GM18505 (cell line): ENCODE measurements at regions not wholly inside any gene's neighbourhood (a gene's known extent, or its start where the extent isn't known, plus 50 kb on each side); places are given as distances from the start of the nearest gene placed in this dataset.

Experiments used
- ATAC-seq: cut with Tn5 transposase; IDR thresholded peaks from one replicate; pipeline ENCODE4 v1.9.1; 2021; ENCODE audit not compliant: unreplicated experiment
- POLR2A ChIP-seq: IDR thresholded peaks from 4 replicates; pipeline ENCODE4 v1.6.1; 2011; ENCODE audit warnings: borderline replicate concordance; ENCODE audit not compliant: insufficient read depth, insufficient read length; ENCODE audit errors: extremely low read depth

- ATAC-seq: no peak
Measured at GRCh38 chr22:19610518-19611253, 86.5 kb upstream of the CLDN5 start.

DNA sequence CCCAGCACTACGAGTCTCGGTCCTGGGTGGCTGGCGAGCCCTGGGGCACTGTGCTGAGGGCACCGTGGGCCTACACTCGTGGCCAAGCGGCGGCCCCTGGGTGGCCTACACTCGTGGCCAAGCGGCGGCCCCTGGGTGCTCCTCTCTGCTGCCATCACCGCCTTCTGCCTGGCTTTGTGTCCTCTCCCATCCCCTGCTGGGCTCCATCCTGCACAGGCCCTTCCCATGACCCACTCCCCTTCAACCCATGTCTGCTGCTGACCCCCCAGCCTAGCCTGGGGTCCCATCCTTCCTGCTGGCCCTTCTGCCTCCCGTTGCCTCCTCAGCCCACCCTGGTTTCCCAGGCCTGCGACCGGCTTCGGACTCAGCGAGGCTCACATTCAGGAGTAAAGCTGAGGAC is 87.4 kb upstream of the CLDN5 start:
- no peak for TF ChIP-seq POLR2A

More at GRCh38 chr22:19610518-19611253, 86.5 kb upstream of the CLDN5 start:
- no peak for TF ChIP-seq POLR2A

DNA sequence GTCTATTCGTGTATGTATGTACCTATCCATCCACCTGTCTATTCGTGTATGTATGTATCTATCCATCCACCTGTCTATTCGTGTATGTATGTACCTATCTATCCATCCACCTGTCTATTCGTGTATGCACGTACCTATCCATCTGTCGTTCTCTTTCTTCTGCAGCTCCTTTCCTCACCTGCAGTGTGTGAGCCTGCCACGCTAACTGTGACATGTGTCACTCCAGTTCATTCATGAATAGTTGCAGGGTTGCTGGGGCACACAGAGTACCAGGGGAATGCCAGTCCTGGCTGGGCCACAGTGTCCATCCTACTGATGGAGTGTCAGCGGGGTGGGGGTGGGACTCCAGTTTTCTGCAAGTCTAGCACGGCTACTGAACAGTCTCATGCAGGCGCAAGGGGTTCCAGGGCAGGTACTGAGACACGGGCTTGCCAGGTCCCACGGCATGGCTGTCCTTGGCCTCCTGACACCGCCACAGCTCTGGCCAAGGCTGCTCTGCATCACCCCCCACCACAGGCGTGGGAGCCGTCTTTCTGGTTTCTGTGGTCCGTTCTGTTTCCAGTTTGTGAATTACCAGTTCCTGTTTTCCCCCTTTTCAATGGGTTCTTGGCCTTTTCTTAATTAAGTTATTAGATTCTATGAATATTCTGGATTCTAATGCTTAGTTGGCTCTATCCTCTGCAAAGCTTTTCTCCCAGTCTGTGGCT is 88.8 kb upstream of the CLDN5 start:
- ATAC-seq: no peak

More for the DNA sequence above, 87.4 kb upstream of the CLDN5 start:
- no peak for ATAC-seq

GRCh38 chr22:19614536-19614863 is 90.3 kb upstream of the CLDN5 start:
- TF ChIP-seq POLR2A: no peak
- no peak for ATAC-seq

More for the DNA sequence above, 88.8 kb upstream of the CLDN5 start:
- no peak for TF ChIP-seq POLR2A

GRCh38 chr22:19615001-19615461 is 90.8 kb upstream of the CLDN5 start:
- ATAC-seq: no peak

GRCh38 chr22:19615867-19616581 is 91.8 kb upstream of the CLDN5 start:
- no peak for TF ChIP-seq POLR2A

More at GRCh38 chr22:19615001-19615461, 90.8 kb upstream of the CLDN5 start:
- no peak for TF ChIP-seq POLR2A

DNA sequence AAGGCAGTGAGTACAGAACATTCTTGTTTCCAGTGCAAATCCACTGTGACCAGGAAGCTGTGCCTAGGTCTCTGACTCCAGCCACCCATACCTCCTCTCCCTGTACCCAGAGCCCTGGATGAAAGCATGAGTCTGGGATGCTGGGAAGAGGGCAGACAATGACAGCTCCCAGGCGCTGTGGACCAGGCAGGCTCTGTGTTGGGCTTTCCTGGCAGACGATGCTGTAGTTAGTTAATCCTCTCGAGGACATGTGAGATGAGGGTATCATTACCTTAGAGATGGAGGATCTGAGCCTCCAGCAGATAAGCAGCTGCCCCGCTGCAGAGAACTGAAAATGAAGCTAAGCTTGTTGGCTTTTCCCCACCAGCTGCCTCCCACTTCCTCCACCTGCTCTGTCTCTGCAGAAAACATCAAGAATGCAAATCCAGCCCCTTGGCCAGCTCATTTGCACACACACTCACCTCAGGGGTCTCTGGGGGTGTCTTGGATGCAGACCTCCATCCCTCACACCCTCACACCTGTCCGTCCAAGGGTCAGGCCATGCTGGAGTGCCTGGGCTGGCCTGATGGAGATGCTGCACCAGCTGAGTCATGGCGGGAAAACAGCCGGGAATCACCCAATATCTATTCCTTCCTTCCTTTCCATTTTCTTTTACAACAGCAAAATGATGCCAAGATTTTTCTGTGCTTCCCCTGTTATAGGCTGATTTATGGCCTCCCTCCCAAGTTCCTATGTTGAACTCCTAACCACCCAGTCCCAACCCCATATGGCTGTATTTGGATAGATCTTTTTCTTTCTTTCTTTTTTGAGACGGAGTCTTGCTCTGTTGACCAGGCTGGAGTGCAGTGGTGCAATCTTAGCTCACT is 94.9 kb upstream of the SEPTIN5 start:
- no peak for ATAC-seq

More at GRCh38 chr22:19615867-19616581, 91.8 kb upstream of the CLDN5 start:
- ATAC-seq: no peak

DNA sequence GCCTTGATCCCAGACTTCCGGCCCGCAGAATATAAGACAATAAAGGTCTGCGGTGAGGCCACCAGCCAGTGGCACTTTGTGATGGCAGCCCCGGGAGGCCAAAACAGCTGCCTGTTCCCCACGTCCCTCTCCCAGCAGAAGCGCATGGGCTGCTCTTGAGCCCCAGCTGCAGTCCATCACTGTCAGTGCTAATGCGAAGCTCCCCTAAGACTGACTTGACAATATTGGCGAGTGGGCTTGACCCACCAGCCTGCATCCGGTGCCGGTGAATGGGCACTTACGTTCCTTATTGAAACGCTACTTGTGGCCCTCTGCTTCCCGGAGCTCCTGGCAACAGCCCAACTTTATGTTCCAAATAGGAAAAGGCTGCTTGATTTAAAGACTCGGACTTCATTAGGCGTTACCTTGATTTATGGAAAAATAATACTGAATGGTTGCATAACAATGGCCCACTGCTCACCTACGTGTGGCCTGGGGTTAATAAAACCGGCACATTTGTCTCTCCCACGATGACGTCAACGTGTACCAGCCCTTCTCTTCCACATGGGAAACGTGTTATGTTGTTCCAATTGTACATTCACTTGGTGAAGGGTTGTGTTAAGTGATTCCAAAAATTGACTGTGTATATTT is 93.4 kb upstream of the SEPTIN5 start:
- no peak for TF ChIP-seq POLR2A
- ATAC-seq: no peak

More for the DNA sequence above, 94.9 kb upstream of the SEPTIN5 start:
- TF ChIP-seq POLR2A: peak; percentile 22

DNA sequence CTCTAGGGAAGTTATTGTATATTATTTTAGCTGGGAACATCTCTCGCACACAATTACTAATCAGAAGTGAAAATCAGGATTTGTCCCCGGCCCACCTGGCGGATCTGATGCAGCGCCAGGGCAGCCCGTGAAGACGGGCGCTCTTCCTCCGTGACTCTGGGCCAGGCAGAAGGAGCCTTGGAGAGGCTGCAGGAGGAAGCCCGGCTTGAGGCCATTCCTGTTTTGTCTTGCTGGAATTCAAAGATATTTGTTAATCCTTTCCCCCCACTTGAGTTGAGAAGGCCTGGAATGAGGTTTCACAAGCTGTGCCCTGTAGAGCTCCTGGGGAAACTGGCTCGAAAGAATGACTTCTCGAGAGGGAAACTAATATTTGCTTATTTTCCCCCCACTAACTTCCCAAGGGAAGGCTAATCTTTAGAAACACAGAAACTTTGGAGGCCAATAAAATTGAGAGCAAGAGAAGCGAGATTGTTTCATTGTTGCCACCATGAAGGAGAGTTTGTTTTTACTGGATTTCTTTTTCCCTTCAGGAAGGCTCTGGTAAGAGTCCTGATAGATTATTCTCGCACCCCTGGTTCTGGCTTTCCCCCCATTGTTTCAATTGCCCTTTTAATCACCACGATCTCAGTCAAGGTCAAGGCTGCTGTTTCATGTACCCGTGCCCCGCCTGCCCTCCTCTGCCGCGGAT is 92.8 kb upstream of the SEPTIN5 start:
- ATAC-seq: no peak
- no peak for TF ChIP-seq POLR2A

DNA sequence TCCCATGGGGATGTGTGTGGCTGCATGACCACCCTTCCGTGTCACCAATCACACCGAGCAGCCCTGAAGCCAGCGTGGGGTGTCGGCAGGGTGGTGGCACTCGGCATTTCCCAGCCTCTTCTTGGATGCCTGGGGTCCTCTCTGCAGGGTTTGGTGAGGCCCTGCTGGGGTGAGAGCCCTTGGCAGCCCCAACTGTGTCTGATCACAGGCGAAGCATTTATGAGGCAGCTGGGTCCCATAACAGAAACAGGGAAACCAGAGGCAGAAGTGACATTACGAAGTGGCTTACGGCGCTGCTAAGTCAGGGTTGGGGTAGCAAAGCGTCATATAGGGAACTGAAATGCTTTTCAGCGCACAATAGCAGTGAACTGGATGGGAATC is 92.3 kb upstream of the SEPTIN5 start:
- TF ChIP-seq POLR2A: no peak
- no peak for ATAC-seq

- no peak for ATAC-seq
- no peak for TF ChIP-seq POLR2A
Measured at GRCh38 chr22:19625331-19626041, 88.8 kb upstream of the SEPTIN5 start.
